ENCODE measurements at regions not wholly inside any gene's neighbourhood (a gene's known extent, or its start where the extent isn't known, plus 50 kb on each side); places are given as distances from the start of the nearest gene placed in this dataset.
"Not testable (repeated sequence)": the region's sequence is repeated elsewhere in the genome, so short reads cannot be mapped to it uniquely, and the experiment has no call there.

- TF ChIP-seq CTCF (IDR thresholded peaks at IDR 0.05; ENCODE audit: extremely low read depth, missing control alignments), result no peak
- DNase-seq (ENCODE audit: low spot score), result no peak
Observed at GRCh38 chrX:140292188-140292587, 212.7 kb downstream of the SOX3 start.

GRCh38 chrX:140274811-140275525 is 229.9 kb downstream of the SOX3 start:
- TF ChIP-seq CTCF (IDR thresholded peaks at IDR 0.05; ENCODE audit: extremely low read depth, missing control alignments), result no peak
- no peak for DNase-seq (ENCODE audit: low spot score)

DNA sequence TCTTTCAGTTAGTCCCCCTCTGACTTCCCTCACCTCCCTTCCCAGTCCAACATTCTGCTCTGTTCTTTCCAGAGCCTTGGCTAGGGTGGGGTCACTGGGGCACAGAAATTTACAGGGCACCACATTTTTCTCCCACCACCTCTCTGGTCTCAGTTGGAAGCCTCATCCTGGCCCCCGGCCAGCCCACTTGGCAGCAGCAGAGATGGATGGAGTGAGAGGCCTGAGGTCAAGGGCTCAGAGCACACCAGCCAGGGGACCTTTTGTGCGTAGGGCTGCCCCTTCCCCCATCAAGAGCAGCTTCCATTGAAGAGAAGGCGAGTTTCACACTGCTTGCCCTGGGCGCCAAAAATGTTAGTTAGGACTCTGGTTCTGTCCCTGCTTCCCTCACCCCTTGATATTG is 230.9 kb downstream of the SOX3 start:
- TF ChIP-seq CTCF (IDR thresholded peaks at IDR 0.05; ENCODE audit: extremely low read depth, missing control alignments), result no peak
- no peak for DNase-seq (ENCODE audit: low spot score)

GRCh38 chrX:140250391-140250790 is 254.5 kb downstream of the SOX3 start:
- TF ChIP-seq CTCF (IDR thresholded peaks at IDR 0.05; ENCODE audit: extremely low read depth, missing control alignments), result no peak

GRCh38 chrX:140249088-140249487 is 255.8 kb downstream of the SOX3 start:
- no peak for TF ChIP-seq CTCF (IDR thresholded peaks at IDR 0.05; ENCODE audit: extremely low read depth, missing control alignments)
- no peak for DNase-seq (ENCODE audit: low spot score)

More at GRCh38 chrX:140250391-140250790, 254.5 kb downstream of the SOX3 start:
- DNase-seq (ENCODE audit: low spot score), result no peak

DNA sequence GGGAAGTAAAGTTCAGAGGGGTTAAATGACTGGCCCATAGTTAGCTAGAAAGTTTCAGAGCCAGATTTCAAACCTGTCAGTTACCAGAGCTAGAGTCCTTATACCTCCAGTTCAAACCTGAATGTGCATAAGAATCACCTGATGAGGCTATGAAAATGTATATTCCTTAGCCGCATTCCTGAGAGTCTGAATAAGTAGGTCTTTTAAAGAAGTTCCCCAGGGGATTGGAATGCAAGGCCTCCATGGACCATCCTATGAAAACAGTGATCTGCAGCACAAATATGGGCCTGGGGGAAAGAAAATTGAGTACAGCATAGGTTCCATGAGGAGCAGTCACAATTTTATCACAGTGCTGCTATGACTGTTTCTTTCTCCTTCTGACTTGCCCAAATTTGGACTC is 263.9 kb upstream of the CXorf66 start:
- TF ChIP-seq CTCF (IDR thresholded peaks at IDR 0.05; ENCODE audit: extremely low read depth, missing control alignments), result no peak
- DNase-seq (ENCODE audit: low spot score), result no peak

DNA sequence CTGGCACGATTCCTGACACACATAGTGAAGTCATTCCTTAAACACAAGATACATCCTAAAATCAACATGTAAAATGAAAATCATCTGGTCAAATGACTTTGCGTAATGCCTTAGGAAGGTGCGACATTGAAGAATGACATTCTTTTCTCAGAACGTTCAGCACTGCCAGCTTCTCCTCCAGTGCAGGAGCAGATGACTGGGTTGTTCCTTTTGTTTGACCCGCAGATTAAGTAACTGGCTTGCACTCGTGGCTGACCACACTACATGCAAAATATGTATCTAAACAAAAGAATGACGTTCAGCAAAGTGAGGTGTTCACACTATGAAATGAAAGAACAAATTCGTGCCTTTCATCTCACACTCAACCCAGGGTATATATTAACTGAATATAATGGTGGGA is 260.7 kb upstream of the CXorf66 start:
- not testable (repeated sequence) for DNase-seq (ENCODE audit: low spot score)

DNA sequence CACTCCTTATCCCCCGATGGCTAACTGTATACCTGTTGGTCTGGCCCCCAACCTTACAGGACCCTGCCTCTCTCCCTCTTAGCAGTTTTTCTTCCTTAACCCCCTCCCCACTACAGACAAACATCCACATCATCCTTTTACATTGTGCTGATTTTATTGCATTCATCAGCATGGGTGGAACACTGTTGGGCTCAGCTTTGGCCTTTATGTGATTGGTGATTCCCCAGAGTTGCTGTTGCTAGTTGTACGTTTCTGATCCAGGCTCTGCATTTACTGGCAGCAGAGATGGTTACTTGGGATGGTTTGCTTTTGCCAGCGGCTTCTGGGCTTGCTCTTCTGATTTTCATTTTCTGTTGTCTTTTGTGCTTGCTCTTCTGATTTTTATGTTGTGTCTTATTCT is 250.6 kb upstream of the CXorf66 start:
- DNase-seq (ENCODE audit: low spot score), result not testable (repeated sequence)

- DNase-seq (ENCODE audit: low spot score), result not testable (repeated sequence)
Observed at GRCh38 chrX:140214518-140214917, 249.2 kb upstream of the CXorf66 start.
